A673 (cell line): ENCODE measurements at regions not wholly inside any gene's neighbourhood (a gene's known extent, or its start where the extent isn't known, plus 50 kb on each side); places are given as distances from the start of the nearest gene placed in this dataset.

Experiments
- CTCF ChIP-seq: fragments of 300-800, 200-600 bp; sonication (generic); conservative IDR thresholded peaks from 2 replicates; pipeline ENCODE4 v1.5.1; 2017; ENCODE audit warnings: low read depth, mild to moderate bottlenecking, antibody characterized with exemption, low read length, moderate library complexity, mixed read lengths
- EZH2 ChIP-seq: fragments of 200-600 bp; sonication (generic); IDR thresholded peaks from 2 replicates; pipeline ENCODE4 v1.6.1; 2017; ENCODE audit warnings: borderline replicate concordance, low read depth, mild to moderate bottlenecking, mixed read lengths, antibody characterized with exemption, low read length; ENCODE audit not compliant: poor library complexity, severe bottlenecking

GRCh38 chrX:40843643-40844042, 108.3 kb upstream of the MED14 start:
- TF ChIP-seq CTCF (no peak), EZH2 (no peak)
